ENCODE measurements at regions not wholly inside any gene's neighbourhood (a gene's known extent, or its start where the extent isn't known, plus 50 kb on each side); places are given as distances from the start of the nearest gene placed in this dataset.

GRCh38 chr3:64993781-64994180 lies 306.0 kb upstream of the ADAMTS9 start:
- H3K27ac ChIP-seq = no peak overlapping the region

DNA sequence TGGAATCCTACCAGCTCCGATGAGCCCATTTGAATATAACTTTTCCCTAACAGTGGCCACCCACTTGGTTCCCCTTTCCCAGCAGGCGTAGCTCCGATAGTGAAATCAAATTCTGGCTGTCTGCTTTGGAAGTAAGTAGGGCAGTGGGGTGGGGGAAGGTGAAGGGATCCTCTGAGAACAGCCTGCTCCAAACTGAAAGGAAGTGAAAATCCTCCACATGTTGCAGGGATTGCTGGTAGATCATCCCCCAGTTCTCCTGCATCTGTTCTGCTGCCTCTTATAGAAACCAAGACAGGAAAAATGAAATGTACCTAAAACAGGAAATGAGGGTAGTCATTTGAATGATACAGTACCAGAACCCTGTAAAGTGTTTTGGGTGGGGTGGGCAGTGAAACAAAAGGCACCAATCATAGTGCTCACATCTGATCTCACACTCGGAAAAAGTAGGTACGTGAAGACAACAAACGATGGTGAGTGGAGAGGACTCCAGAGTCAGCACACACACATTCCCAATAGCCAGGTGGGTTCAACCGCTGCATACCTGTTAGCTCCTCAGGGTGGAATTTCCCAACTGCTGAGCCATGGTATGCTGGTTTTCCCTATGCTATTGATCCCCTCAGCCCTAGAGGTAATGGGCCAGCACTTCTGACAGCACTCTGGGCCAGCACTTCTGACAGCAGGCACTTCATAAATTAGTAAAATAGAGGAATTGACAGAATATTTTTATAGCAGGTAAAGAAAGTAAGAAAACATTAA lies 304.9 kb upstream of the ADAMTS9 start:
- H3K9me3 ChIP-seq = no peaks in the 10 kb centered on the region
- no peak overlapping the region for H3K4me3 ChIP-seq
- no peak overlapping the region for H3K27ac ChIP-seq
- H3K36me3 ChIP-seq (ENCODE audit: insufficient read depth in 1 of 2, low read depth in 1 of 2) = no peaks in the 10 kb centered on the region
- intact Hi-C loops (cut with DNase I) = no loop called here
- ATAC-seq (peak in 1 of 4 donors; percentile 37), DNase-seq (no peak)
- no peaks in the 10 kb centered on the region for H3K27me3 ChIP-seq (ENCODE audit: insufficient read depth in 3 of 3, low read length in 2 of 3)
- no peak for TF ChIP-seq CTCF (IDR thresholded peaks at IDR 0.05)
- H3K4me1 ChIP-seq = no peaks in the 10 kb centered on the region
- 52 to 67% (median 58%) methylated on average over 7 of the region's 7 CpGs for WGBS, 3 donors

More at GRCh38 chr3:64993781-64994180, 306.0 kb upstream of the ADAMTS9 start:
- Histone ChIP-seq H3K36me3 (ENCODE audit: insufficient read depth in 1 of 2, low read depth in 1 of 2) (no peaks in the 10 kb centered on the region), H3K4me1 (no peaks in the 10 kb centered on the region), H3K4me3 (no peak overlapping the region), H3K9me3 (no peaks in the 10 kb centered on the region), H3K27me3 (ENCODE audit: insufficient read depth in 3 of 3, low read length in 2 of 3) (no peaks in the 10 kb centered on the region)
- WGBS, 3 donors = 57 to 71% (median 69%) methylated on average over 6 of the region's 6 CpGs
- no peak for DNase-seq
- TF ChIP-seq CTCF (IDR thresholded peaks at IDR 0.05) = no peak
- no peak for ATAC-seq
- intact Hi-C loops (cut with DNase I) = no loop called here

DNA sequence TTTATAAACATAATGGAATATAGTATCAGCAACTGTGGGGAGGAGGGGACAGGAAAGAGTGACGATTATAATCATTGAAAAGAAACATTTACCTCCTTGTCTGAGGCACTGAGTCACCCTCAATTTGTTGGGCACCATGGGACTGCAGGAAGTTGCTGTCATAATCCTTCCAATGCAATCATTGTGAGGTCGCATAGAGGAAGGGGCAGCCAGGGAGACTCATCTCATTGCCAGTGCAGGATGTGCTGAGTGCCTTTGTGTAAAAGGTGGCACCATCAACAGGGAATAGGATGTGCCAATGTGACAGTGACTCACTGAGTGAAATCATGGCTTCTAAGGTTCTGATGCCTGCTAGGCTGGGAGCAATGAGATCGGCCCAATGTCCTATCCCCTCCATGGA lies 300.4 kb upstream of the ADAMTS9 start:
- no peak for TF ChIP-seq CTCF (IDR thresholded peaks at IDR 0.05)
- no peaks in the 10 kb centered on the region for H3K9me3 ChIP-seq
- WGBS, 3 donors = 48 to 51% (median 48%) methylated on average over 3 of the region's 3 CpGs
- DNase-seq (no peak), ATAC-seq (peak in 3 of 4 donors; percentile 83 to 93 (median 90))
- H3K27me3 ChIP-seq (ENCODE audit: insufficient read depth in 3 of 3, low read length in 2 of 3) = no peaks in the 10 kb centered on the region
- no peaks in the 10 kb centered on the region for H3K36me3 ChIP-seq (ENCODE audit: insufficient read depth in 1 of 2, low read depth in 1 of 2)
- H3K27ac ChIP-seq = no peak overlapping the region
- intact Hi-C loops (cut with DNase I) = no loop called here
- H3K4me3 ChIP-seq = no peak overlapping the region
- H3K4me1 ChIP-seq = no peaks in the 10 kb centered on the region

DNA sequence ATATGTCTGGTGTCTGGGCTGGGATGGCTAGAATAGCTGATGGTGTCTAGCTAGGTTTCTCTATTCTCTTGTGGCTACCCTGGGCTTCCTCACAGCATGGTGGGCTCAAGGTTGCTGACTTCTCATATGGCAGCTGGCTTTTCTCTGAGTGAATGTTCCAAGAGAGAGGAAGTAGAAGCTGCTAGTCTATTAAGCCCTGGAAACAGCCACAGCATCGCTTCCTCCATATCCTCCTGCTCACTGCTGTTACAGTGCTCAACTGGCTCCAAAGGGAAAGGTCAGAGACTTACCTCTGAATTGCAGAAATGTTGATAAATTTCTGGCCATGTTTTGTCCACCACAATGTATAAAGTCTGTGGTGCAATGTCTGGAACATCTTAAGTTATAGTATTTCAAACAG lies 299.9 kb upstream of the ADAMTS9 start:
- Histone ChIP-seq H3K9me3 (no peaks in the 10 kb centered on the region), H3K27ac (no peak overlapping the region), H3K4me1 (no peaks in the 10 kb centered on the region), H3K27me3 (ENCODE audit: insufficient read depth in 3 of 3, low read length in 2 of 3) (no peaks in the 10 kb centered on the region), H3K4me3 (no peak overlapping the region), H3K36me3 (ENCODE audit: insufficient read depth in 1 of 2, low read depth in 1 of 2) (no peaks in the 10 kb centered on the region)
- DNase-seq (no peak), ATAC-seq (no peak)
- TF ChIP-seq CTCF (IDR thresholded peaks at IDR 0.05) = no peak
- 83 to 90% (median 90%) methylated on average over 1 of the region's 1 CpG for WGBS, 3 donors
- intact Hi-C loops (cut with DNase I) = no loop called here

GRCh38 chr3:64985072-64985471 lies 297.3 kb upstream of the ADAMTS9 start:
- Histone ChIP-seq H3K27ac (no peak overlapping the region), H3K27me3 (ENCODE audit: insufficient read depth in 3 of 3, low read length in 2 of 3) (no peaks in the 10 kb centered on the region), H3K4me1 (no peaks in the 10 kb centered on the region), H3K4me3 (no peak overlapping the region), H3K9me3 (no peaks in the 10 kb centered on the region), H3K36me3 (ENCODE audit: insufficient read depth in 1 of 2, low read depth in 1 of 2) (no peaks in the 10 kb centered on the region)
- intact Hi-C loops (cut with DNase I) = no loop called here
- TF ChIP-seq CTCF (IDR thresholded peaks at IDR 0.05) = no peak
- DNase-seq = no peak
- WGBS, 3 donors = 89 to 95% (median 90%) methylated on average over 2 of the region's 2 CpGs
- no peak for ATAC-seq
